DND-41 (cell line): ENCODE measurements at regions not wholly inside any gene's neighbourhood (a gene's known extent, or its start where the extent isn't known, plus 50 kb on each side); places are given as distances from the start of the nearest gene placed in this dataset.

Experiments used
- EZH2 ChIP-seq: IDR thresholded peaks from 3 replicates; pipeline ENCODE4 v1.6.1; 2012; ENCODE audit warnings: borderline replicate concordance, low read depth, mild to moderate bottlenecking, moderate library complexity, low read length, inconsistent platforms; ENCODE audit not compliant: severe bottlenecking
- TF ChIP-seq, protein P1 (sequence below): IDR thresholded peaks from 2 replicates; pipeline ENCODE4 v1.5.1; 2012; ENCODE audit warnings: borderline replicate concordance, low read length, moderate library complexity, mild to moderate bottlenecking; ENCODE audit not compliant: poor library complexity, severe bottlenecking; ENCODE audit errors: extremely low read depth

DNA sequence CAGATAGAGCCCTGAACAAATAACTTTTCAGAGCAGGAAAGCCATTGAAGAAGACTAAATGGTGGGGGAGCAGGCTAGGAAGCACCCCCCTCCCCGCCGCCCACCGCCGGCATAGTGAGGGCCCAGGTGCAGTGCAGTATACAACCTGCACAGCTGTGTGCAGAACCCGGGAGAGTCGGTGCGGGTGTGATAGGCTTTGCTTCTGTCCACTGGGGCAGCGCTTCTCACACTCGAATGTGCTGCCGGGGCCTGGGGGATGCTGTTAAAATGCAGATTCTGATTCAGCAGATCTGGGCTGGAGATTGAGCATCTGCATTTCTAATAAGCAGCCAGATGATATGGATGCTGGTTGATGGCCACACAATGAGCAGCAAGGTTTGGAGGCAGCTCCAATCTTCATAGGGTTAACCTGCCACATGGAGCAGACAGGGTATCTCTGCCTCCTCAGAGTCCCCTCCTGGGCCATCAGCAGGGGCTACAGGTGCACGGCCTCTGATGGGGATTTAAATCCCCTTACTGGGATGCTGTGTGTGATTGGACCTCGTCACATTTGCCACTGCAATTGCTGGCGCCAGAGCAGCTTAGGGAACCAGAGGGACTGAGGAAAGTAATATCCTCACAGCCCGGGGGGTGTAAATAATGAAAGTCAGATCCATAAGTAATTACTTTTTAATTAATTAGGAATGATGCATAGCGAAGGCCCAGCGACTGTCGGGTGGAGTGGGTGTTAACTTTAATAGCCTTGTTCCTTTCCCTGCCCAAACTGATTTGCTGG, 172.0 kb upstream of the RPL38 start:
- TF ChIP-seq, protein P1, sequence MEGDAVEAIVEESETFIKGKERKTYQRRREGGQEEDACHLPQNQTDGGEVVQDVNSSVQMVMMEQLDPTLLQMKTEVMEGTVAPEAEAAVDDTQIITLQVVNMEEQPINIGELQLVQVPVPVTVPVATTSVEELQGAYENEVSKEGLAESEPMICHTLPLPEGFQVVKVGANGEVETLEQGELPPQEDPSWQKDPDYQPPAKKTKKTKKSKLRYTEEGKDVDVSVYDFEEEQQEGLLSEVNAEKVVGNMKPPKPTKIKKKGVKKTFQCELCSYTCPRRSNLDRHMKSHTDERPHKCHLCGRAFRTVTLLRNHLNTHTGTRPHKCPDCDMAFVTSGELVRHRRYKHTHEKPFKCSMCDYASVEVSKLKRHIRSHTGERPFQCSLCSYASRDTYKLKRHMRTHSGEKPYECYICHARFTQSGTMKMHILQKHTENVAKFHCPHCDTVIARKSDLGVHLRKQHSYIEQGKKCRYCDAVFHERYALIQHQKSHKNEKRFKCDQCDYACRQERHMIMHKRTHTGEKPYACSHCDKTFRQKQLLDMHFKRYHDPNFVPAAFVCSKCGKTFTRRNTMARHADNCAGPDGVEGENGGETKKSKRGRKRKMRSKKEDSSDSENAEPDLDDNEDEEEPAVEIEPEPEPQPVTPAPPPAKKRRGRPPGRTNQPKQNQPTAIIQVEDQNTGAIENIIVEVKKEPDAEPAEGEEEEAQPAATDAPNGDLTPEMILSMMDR = no peak
- no peak for TF ChIP-seq EZH2
